ENCODE measurements at regions not wholly inside any gene's neighbourhood (a gene's known extent, or its start where the extent isn't known, plus 50 kb on each side); places are given as distances from the start of the nearest gene placed in this dataset.

- no peak for TF ChIP-seq CTCF (conservative IDR thresholded peaks at IDR 0.05; ENCODE audit: low read depth, low read length)
- no peak for TF ChIP-seq EZH2 (IDR thresholded peaks at IDR 0.05; ENCODE audit: borderline replicate concordance, low read depth, low read length, poor library complexity, severe bottlenecking)
Measured at GRCh38 chrX:78534221-78534620, 124.9 kb downstream of the RTL3 start.

Measured in A673 (cell line).